GM18867 (cell line): ENCODE measurements at regions not wholly inside any gene's neighbourhood (a gene's known extent, or its start where the extent isn't known, plus 50 kb on each side); places are given as distances from the start of the nearest gene placed in this dataset.

Experiments
- ATAC-seq: cut with Tn5 transposase; IDR thresholded peaks from one replicate; pipeline ENCODE4 v1.9.1; 2021; ENCODE audit warnings: mild to moderate bottlenecking, moderate library complexity; ENCODE audit not compliant: unreplicated experiment

DNA sequence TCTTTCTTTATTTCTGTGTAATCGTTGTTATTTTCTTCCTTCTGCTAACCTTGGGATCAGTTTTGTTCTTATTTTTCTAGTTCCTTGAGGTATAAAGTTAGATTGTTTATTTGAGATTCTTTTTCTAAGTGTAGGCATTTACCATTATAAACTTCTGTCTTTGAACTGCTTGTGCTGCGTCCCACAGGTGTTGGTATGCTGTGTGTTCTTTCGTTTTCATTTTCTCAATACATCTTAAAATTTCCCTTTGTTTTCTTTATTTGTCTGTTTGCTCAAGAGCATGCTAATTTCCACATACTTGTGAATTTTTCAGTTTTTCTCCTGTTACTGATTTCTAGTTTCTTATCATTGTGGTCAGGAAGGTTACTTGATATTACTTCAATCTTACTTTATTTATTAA is 873.8 kb upstream of the GCFC2 start:
- ATAC-seq = peak; percentile 78

DNA sequence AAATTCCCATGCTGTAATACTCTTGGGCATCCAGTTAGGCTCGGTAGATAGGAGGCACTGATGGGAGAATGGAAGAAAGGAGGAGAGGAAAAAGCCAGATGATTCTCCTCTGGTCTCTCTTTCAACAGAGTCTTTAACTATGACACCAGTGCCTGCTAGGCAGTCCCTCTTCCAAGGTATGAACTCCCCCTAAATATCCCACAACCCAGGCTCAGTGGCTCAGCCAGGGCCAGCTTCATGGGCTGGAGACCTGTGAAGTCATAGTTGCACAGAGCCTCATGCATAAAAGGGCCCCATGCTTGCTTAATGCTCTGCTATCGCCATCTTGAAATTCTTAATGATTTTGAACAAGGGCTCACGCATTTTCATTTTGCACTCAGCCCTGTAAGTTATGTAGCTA is 869.2 kb upstream of the GCFC2 start:
- ATAC-seq = no peak

DNA sequence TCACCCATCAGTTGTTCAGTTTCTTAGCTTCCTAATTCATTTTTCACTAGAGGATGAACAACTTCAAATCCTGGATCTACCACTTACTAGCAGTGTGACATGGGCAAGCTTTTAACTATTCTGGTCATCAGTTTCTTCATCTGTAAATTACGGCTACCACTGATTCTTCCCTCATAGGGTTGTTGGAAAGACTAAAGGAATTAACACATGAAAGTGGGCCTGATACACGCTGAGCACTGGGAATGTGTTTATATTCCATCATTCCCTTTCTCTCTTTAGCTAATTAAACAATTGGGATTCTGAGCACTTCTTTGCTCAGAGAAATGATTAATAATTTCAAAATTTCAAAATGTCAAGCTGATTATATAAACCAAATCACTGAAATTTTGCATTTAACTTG is 862.3 kb upstream of the GCFC2 start:
- no peak for ATAC-seq

DNA sequence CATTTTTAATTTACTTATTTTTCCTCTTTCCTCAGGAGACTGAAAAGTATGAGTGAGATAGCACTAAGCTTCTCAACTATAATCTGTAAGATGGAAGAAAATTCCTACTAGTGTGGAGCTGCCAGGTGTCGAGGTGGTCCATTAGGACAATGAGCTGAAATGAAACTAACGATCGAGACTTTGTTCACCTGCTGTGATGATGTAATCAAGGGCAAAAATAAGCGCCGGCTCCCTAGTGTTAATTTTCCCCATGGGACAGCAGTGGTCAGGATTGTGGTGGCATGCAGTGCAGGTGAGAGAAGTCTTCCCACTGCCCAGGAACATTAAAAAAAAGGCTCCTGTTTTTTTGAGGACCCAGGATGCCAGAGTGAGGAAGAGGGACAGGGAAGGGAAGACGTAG is 859.1 kb upstream of the GCFC2 start:
- no peak for ATAC-seq

DNA sequence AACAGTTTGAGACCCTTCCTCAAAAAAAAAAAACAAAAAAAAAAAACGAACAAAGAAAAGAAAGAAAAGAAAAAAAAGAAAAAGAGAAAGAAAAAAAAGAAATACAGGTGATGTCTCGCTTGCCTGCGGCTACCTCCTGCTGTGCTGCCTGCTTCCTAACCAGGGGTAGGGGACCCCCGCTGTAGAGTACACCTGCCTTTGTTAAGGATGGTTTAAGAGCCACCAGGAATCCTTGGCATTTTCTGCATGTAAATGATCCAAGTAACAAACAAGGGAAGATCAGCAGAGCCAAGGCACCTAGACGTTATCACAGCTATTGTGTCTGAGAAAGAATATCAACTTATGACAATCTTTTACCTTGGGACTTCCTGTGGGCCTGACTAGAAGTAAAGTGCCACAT is 856.8 kb upstream of the GCFC2 start:
- ATAC-seq = no peak

DNA sequence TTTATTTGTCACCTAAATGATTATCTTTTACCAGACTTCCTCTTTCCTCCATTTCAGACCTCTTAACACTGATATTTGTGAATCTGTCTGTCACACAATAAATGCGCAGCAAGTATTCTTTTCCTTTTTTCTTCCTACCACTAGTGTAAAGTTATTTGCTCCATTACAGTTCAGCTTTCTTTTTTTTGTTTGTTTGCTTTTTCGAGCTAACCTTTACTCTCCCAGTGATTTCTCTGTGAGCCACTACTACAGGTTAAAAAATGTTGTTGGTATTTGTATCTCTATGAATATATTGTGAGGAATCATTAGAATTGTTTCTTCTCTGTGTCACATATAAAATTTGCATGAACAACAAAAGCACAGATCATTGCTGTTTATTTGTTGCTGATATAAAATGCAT is 854.0 kb upstream of the GCFC2 start:
- ATAC-seq = no peak

DNA sequence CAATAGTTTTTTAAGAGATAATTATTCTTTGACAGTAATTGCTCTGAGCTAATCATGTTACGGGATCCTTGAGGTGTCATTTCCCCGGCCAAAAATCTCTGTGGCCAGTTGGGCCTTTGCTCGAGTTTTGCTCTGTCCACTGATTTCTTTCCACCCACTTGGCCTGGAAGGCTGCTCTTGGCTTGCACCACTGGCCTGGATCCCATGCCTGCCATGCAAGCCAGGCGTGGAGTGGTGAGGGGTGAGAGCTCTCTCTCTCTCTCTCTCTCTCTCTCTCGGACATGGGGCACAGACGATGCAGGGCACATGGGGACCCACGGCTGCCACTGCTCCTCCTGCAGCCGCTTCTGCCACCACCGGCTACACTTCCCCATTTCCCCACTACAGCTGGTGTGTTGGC is 853.0 kb upstream of the GCFC2 start:
- ATAC-seq = no peak

DNA sequence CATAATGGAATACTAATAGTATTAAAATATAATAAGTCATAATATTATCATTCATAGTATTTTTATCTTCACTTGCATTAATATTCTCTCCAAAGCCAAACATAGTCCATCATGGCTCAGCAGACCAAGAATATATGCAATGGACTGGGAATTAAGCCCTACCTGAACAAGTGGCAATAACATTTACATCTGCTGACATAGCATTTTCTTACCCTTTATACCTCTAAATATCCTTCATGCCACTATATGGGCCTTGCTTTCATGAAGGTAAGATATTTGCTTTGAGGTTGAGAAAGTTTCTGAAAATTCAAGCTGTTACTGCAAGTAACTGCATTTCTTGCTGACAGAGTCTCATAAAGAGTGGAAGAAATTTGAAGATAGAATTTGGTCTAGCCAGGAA is 847.4 kb upstream of the GCFC2 start:
- no peak for ATAC-seq

DNA sequence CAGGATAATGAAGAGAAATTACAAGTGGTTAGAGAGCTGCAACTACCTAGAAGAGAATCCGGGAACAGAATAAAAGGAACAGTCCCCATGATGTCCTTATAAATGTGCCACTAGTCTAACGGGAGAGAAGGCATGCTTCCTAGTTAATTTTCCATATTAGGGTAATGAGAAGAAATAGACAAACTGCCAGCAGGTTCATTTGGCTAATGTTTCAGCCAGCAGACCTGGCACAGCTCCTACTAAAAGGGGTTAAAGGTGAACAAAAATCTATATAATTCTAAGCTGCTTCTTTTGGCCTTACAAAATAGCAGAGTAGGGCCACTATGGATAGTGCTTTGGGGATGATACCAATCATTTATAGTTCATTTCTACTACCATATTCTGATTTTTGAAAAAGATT is 845.3 kb upstream of the GCFC2 start:
- no peak for ATAC-seq

DNA sequence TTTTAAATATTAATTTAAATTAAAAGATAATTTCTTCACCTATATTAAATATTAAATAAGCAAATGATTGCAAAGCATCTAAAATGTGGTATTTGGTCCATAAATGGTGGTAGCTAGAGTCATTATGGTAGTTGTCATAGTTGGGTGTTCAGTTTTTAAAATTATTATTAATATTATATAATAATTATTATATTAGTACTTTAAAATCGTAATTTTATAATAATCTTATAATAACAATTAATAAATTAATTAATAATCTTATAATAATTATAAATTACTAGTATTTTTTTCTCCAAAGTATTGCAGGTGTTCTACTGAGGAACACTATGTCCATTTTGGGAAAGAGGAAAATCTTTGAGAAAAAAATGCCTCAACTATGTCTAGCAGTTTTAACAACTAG is 835.5 kb upstream of the GCFC2 start:
- no peak for ATAC-seq

DNA sequence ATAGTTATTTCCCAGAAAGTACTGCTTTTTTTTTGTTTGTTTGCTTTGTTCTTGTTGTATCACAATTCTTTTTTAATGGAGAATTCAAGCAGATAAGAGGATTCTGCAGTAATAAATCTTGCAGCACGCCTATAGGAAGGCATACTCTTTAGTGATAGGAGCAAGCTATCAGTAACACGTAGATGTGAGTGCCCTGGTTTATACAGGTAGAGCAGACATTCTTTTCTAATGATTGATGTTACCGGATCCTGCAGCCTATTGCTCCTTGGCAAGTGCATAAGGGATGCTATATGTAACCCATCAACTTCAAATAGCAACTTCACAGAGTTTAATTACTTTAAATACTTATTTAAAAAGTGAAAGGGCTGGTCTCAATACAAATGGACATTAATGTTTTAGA is 834.2 kb upstream of the GCFC2 start:
- no peak for ATAC-seq

DNA sequence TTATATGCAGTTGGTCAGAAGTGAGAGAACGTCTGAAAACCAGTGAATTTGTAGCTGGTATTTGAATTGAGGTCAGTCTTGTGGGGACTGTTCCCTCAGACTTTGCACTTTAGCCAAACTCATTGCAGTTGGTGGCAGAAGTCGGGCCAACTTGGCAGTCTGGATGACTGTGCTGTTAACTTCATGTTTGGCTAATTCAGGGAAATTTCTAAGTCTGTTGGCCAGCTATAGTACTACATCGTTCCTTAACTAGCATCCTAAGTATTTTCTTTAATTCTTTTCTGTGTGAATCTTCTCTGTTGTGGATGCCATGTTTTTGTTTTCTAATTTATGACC is 806.8 kb upstream of the GCFC2 start:
- no peak for ATAC-seq

DNA sequence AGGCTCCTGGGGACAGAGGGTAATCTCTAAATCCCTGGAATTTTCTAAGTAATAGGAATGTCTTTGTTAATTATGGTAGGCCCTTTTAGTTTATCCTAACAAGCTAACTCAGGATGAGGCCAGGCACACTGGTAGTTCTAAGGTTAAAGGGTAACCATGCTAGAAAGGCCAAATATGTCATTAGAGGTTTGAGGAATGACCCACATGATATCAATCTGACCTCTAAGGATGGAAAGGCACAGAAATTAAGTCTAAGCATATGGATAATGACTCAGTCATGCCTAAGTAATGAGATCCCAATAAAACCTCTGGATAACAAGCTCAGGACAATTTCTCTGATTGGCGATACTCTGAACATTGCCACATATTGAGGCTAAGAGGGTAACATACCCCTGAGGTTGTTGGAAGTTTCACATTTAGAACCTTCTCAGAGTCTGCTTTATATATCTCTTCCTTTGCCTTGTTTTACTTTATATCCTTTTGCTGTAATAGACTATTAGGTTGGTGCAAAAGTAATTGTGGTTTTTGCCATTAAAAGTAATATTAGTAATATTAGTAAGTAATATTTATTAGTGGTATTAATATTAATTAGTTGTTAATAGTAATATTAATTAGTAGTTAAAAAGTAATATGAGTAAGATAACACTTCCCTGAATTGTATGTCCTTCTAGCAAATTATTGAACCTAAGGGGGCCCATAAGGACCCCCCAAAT is 806.3 kb upstream of the GCFC2 start:
- ATAC-seq = no peak

DNA sequence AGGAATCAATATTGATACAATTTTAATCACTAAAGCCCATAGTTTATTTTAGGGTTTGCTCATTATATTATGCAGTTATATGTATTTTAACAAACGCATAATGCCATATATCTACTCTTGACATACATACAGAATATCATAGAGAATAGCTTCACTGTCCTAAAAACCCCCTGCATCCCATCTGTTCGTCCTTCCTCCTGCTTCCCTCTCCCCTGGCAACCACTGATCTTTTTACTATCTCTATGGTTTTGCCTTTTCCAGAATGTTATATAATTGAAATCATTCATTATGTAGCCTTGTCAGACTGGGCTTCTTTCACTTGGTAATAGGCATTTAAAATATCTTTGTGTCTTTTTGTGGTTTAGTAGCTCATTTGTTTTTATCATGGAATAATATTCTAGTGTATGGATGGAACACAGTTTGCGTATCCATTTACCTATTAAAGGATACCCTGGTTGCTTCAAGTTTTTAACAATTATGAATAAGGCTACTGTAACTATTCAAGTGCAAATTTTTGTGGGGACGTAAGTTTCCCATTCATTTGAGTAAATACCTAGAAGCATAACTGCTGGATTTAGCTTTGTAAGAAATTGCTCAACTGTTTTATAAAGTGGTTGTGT is 801.6 kb upstream of the GCFC2 start:
- ATAC-seq = no peak

DNA sequence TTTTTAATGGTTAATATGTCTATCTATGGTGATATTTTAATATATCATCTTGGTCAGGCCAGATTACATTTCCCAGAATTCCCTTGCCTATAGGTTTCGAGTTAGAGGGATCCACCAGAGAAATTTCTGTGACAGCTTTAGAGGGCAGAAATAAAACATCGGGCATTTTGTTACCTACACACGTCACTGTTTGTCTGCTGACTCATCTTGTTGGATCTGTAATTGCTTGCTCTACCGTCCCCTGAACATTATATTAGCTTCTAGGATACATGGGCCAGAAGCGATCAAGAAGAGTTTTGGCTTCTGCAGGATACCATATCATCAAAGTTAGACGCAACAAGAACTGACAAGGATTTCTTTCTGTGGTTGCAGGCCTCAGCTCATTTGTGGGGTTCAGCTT is 795.8 kb upstream of the GCFC2 start:
- ATAC-seq = no peak

DNA sequence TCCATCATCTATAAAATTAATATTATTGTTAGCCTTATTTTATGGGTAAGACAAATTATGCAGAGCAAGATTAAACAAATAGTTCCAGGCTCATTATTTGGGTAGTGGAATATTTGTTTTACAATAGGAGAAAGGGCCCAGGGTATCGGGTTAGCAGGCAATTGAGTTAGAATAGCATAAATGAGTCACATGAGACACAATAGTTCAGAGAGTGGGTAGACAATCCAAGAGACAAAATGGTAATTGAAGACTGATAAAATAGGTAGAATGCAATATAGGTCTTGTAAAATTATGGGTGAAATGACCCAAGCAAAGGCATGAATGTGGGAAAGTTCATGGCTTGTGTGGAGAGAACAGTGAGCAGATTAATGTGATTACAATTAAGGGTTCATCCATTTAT is 790.9 kb upstream of the GCFC2 start:
- no peak for ATAC-seq

DNA sequence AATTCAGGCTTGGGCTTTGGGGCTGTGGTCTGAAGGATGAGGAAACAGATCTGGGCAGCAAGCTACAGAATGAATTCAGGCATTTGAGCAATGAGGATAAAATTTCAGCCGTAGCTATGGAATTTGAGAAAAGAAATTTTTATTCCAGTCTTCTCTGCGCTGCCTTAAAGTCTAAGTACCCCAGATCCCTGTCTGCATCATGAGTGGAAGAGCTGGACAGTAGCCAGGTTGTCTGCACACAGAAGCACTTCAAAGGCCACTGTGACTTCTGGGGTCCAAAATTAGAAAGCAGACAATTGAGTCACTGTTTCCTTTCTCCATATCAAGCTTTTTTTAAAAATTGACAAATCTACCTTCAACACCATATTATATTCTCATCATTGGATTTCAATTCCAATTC is 787.6 kb upstream of the GCFC2 start:
- ATAC-seq = no peak

DNA sequence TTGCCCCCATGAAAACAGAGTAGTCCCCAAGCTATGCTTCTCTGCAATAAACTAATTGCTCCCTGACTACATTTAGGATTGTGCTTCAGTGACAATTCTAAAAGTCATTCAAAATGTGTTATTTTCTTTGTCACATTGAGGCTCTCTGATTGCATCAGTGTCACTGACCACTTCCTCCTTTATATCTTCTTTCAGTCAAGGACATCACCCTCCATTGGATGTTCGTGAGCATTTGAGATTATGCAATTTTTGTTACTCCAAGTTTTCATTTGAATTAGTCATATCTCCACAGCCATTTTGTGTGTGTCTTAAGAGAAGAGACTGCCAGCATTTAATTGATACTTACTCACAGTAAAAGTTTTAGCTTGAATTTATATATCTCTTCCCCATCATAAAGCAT is 780.8 kb upstream of the GCFC2 start:
- no peak for ATAC-seq

DNA sequence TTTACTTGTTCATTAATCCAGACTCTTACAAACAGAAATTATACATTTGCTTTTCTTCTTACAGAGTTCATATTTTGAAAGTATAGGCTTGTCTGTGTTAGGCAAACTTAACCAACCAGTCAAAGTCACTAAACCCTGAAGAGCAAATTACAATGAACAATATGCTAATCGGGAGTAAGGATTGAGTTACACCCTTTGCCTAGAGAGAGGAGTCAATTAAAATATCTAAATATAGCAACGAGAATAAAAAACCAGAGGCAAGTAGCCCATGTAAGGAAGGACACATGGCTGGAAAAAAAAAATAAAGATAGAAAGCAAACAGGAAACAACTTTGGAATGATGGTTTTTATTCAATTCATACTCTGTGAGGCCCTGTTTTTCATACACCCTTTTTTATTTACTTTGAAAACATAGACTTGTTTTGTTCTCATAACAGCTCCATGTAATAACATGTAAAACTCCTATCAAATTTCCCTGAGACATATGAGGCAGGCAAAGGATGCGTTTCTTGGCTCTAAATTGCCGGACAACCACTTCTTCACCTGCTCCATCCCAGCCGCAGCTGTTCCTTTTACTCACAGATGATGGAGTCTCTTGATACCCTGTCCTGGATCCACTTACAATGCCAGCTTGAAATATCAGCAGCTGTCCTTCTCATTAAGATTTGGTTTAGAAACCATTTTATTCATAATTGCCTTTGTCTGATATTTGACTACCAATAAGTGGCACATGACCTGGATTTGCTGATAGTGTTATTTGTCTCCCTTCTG is 767.7 kb upstream of the GCFC2 start:
- no peak for ATAC-seq

DNA sequence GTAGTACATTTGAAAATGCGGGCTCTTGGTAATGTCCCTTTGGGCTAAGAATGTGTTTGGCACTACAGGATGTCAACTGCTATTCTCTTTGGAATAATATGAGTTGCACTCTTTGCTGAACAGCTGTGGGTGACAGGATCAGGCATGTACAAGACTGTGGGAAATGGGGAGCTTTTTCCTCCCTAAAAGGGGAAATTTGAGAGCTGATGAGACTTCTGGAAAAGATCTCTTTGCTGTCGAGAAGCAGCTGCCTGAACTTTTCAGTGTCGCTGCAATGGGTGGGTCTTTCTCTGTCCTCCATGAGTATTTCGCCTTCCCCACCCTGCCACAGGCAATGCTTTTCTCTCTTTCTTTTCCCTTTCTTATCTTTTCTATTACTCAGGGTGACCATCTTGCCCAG is 762.2 kb upstream of the GCFC2 start:
- ATAC-seq = no peak

DNA sequence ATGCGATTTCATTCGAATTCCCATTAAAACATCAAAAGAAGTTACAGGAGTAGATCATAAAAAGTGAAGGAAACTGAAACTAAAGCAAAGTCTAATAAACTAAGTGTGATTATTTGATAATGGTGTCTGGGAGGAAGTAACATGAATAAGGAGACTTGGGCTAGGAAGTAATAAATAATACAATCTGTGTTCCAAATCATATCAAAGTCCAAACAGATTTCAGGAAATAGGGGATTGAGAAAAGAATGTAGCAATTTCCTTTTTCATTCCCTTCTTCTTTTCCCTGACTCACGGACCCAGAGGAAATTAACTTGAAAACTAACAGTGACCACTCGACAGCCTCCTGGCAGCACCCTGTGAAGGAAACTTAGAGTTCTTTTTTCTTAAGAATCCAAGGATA is 758.4 kb upstream of the GCFC2 start:
- no peak for ATAC-seq

DNA sequence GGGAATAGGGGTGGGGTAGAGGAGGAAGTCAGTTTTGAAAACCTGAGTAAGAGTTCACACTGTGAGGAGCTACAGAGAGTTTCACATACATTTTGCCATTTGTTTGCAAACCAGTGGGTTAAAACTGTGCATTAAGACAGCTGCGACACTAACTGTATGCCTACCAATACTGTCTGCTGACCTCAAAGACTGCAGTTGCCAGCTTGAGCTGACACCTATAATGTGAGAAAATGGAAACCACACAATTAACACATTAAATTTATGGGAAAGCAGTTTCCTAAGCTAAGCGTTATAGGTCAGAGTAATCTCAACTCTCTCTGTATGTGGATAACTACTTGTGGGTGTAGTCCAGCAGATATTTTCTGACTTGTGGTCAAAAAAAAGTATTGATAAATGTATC is 756.6 kb upstream of the GCFC2 start:
- no peak for ATAC-seq

DNA sequence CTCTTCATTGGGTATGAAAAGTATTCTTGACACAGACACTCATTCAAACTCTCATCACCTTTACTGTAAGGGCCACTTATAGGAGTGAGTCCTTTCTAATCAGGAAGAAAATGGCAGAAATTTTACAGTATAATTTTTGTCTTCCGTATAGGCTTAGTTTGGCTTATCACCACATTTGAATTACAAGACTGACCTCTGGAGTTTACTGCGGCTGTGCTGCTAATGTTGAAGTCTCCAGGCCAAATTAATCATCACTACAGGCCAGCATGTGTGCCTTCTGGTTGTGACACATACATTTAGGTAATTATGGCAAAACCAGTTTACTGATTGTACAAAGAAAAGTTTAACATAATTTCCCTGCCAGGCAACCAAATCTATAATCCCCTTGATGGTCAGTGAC is 753.6 kb upstream of the GCFC2 start:
- ATAC-seq = no peak
